LNCaP clone FGC (cell line): ENCODE measurements at regions not wholly inside any gene's neighbourhood (a gene's known extent, or its start where the extent isn't known, plus 50 kb on each side); places are given as distances from the start of the nearest gene placed in this dataset.
"Not testable (repeated sequence)": the region's sequence is repeated elsewhere in the genome, so short reads cannot be mapped to it uniquely, and the experiment has no call there.

Source experiments
- DNase-seq: peaks from one replicate; pipeline ENCODE4 v3.0.0-alpha.2; 2011; ENCODE audit warnings: low read depth
- H3K4me3 ChIP-seq: 2 replicates; pipeline ENCODE4 v1.5.1; 2011; ENCODE audit warnings: mild to moderate bottlenecking, low read depth, low read length, control low read depth
- TF ChIP-seq, protein P1 (sequence below): IDR thresholded peaks from 2 replicates; pipeline ENCODE4 v1.5.1; 2012; ENCODE audit warnings: mild to moderate bottlenecking; ENCODE audit not compliant: control insufficient read depth, insufficient read depth; ENCODE audit errors: extremely low read depth

DNA sequence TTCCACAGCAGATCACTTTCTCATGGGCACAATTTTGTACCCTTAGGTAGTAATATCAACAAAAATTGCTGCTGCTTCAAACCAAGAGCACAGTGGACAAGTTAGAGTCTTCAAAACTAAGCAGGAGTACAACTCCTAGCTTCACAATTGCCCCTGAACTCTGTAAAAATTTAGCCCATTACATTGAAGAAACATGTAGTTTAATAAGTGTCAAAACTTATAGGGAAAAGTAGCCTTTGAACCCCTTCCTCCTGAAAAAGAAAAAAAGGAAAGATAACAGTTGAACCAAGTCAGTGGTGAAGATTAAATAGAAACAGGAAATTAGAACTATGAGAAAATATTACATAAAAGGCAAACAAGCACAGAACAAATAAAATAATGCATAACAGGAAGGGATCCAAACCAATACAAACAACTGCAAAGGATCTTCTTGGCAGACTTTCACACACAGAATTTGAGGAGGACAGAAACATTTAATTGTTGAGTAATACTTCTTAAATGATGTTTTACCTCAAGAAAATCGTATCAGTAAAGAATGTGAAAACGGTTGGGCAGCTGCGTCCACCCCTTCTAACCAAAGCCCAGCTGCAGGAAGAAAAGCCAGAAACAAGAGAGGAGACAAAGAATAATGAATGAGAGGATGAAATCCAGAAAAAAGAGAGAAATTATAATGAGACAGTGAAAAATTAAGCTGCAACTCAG lies 636.0 kb downstream of the NR2F1-AS1 start:
- H3K4me3 ChIP-seq: 0 out of 2 replicates have a peak overlapping the region, but pooled peaks have one; percentile 1
- TF ChIP-seq, protein P1, sequence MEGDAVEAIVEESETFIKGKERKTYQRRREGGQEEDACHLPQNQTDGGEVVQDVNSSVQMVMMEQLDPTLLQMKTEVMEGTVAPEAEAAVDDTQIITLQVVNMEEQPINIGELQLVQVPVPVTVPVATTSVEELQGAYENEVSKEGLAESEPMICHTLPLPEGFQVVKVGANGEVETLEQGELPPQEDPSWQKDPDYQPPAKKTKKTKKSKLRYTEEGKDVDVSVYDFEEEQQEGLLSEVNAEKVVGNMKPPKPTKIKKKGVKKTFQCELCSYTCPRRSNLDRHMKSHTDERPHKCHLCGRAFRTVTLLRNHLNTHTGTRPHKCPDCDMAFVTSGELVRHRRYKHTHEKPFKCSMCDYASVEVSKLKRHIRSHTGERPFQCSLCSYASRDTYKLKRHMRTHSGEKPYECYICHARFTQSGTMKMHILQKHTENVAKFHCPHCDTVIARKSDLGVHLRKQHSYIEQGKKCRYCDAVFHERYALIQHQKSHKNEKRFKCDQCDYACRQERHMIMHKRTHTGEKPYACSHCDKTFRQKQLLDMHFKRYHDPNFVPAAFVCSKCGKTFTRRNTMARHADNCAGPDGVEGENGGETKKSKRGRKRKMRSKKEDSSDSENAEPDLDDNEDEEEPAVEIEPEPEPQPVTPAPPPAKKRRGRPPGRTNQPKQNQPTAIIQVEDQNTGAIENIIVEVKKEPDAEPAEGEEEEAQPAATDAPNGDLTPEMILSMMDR: no peak
- DNase-seq: peak; percentile 79

DNA sequence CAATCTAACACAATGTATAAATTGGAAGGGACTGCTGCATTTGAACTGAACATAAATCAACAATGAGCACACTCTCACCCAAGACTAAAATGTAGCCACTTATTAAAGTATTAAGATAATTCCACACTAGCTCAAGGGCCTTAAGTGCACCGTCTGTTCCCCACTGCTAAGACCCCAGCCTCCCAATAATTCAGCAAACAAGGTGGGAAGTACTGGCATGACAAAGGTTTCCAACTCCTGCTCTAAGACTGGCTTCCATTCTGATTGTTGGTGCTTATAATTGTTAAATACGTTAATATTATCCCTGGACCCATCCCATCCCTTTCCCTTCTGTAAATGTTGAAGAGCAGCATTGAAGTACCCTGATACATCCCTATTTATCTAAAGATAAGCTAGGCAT lies 636.7 kb downstream of the NR2F1-AS1 start:
- no peak overlapping the region for H3K4me3 ChIP-seq
- no peak for DNase-seq
- TF ChIP-seq, protein P1: no peak

DNA sequence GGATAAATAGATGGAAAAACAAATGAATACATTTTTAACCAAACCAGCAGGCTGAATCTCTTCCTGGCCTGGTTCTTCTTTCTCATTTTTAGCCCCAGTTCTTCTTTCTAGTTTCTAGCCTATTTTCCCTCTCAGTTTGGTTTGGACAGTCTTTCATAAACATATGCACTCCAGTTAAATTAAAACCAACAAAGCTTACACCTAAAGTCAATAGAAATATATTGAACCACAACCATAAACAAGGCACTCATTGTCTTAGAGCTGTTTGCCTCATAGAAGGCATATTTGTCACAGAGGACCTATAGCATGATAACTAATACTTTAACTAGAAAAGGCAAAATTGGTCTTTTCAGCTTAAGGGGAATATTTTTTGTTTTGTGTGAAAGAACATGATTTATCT lies 638.3 kb downstream of the NR2F1-AS1 start:
- H3K4me3 ChIP-seq: no peak overlapping the region
- TF ChIP-seq, protein P1: no peak
- DNase-seq: no peak

DNA sequence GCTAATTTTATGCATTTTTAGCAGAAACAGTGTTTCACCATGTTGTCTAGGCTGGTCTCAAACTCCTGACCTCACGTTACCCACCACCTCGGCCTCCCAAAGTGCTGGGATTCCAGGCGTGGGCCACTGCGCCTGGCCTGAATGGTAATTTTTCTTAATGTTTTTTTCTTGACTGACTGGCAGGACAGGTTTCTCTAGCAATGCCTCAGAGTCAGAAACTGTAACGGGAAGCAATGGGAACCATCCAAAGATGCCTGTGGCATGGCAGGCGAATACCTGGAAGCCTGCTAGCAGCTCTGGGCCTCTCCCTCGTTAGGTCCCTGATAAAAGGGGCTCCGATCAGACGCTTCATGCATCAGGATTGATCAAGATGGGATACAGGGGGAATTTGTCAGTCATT lies 639.2 kb downstream of the NR2F1-AS1 start:
- TF ChIP-seq, protein P1: no peak
- no peak overlapping the region for H3K4me3 ChIP-seq
- no peak for DNase-seq

DNA sequence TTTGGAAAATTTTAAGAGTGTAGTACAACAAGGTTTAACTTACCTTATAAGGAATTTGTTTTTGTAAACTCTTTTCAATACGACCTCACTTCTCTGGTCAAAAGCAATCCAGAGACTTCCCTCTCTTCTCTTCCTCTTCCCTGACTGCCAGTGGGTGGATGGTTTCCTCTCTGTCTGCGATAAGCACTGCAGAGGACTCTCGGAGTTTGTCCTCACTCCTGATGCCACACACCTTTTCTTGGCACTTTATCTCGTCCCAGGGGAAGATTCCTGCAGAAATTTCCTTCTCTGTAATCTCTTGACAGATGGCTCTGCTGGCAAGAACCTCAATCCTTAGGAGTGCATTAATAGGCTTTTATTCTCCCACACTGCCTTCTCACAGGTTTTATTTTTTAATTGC lies 641.6 kb downstream of the NR2F1-AS1 start:
- TF ChIP-seq, protein P1: no peak
- H3K4me3 ChIP-seq: no peak overlapping the region
- DNase-seq: no peak

DNA sequence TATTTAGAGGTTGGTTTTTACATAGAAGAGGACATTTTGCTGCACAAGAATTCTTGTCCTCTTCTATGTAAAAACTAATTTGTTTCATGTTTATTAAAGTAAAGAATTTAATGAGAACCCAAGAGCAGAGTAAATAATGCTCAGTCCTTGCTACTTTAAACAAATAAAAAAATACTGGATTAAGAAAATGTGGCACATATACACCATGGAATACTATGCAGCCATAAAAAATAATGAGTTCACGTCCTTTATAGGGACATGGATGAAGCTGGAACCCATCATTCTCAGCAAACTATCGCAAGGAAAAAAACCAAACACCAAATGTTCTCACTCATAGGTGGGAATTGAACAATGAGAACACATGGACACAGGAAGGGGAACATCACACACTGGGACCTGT lies 643.6 kb downstream of the NR2F1-AS1 start:
- not testable (repeated sequence) for H3K4me3 ChIP-seq, DNase-seq

DNA sequence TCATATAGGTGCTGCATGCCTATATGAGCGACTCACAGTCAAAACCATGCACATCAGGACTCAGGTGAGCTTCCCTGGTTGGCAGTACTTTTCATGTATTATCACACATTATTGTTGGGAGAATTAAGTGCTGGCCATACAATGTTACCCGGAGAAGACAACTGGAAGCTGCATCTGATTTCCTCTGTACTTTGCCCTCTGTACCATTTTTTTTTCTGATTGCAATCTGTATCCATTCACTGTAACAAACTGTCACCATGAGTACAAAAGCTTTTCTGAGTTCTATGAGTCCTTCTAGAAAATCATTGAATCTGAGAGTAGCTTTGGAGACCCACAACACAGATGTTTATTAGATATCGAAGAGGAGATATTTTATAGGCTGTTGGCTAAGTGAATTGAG lies 651.0 kb downstream of the NR2F1-AS1 start:
- TF ChIP-seq, protein P1: no peak
- H3K4me3 ChIP-seq: no peak overlapping the region
- no peak for DNase-seq
